Activated B cell treated with CpG ODN at 0.5 μM for 24 hours (primary cell): ENCODE measurements at regions not wholly inside any gene's neighbourhood (a gene's known extent, or its start where the extent isn't known, plus 50 kb on each side); places are given as distances from the start of the nearest gene placed in this dataset.

Experiments
- ATAC-seq: fragments of 200-7000 bp; cut with Tn5 transposase; one replicate; pipeline ENCODE4 v1.10.0; 2021; ENCODE audit warnings: low read depth, mild to moderate bottlenecking, moderate library complexity
- CTCF ChIA-PET: fragments of 350-600 bp; sonication (Branson Sonifier 250); formaldehyde crosslinking; loops from one replicate; lab custom pipeline; 2021; ENCODE audit warnings: antibody characterized with exemption; lab: Charles Lee
- POLR2A ChIA-PET: fragments of 350-600 bp; sonication (Branson Sonifier 250); formaldehyde crosslinking; loops from one replicate; lab custom pipeline; 2021; ENCODE audit warnings: antibody characterized with exemption; lab: Charles Lee
- DNase-seq: peaks from one replicate; pipeline ENCODE4 v3.0.0; 2022
- H3K27ac Mint-ChIP-seq: one replicate; pipeline ENCODE4 v1.8.0; 2020; ENCODE audit warnings: mixed read lengths
- H3K27me3 Mint-ChIP-seq: one replicate; pipeline ENCODE4 v1.8.0; 2021; ENCODE audit warnings: mixed read lengths
- H3K36me3 Mint-ChIP-seq: one replicate; pipeline ENCODE4 v1.8.0; 2021; ENCODE audit warnings: low read depth, mixed read lengths
- H3K4me1 Mint-ChIP-seq: one replicate; pipeline ENCODE4 v1.8.0; 2021; ENCODE audit warnings: mixed read lengths
- H3K4me3 Mint-ChIP-seq: one replicate; pipeline ENCODE4 v1.8.0; 2020; ENCODE audit warnings: mild to moderate bottlenecking, mixed read lengths
- H3K9me3 Mint-ChIP-seq: one replicate; pipeline ENCODE4 v1.8.0; 2020; ENCODE audit warnings: mixed read lengths
- CTCF ChIP-seq: fragments of 200-600 bp; IDR thresholded peaks from one replicate; pipeline ENCODE4 v1.8.0; 2022; ENCODE audit warnings: antibody characterized with exemption, mild to moderate bottlenecking
- intact Hi-C: fragments of 100-400 bp; cut with micrococcal nuclease; formaldehyde crosslinking; loops from one replicate; pipeline ENCODE4 v1.15.1; 2024

DNA sequence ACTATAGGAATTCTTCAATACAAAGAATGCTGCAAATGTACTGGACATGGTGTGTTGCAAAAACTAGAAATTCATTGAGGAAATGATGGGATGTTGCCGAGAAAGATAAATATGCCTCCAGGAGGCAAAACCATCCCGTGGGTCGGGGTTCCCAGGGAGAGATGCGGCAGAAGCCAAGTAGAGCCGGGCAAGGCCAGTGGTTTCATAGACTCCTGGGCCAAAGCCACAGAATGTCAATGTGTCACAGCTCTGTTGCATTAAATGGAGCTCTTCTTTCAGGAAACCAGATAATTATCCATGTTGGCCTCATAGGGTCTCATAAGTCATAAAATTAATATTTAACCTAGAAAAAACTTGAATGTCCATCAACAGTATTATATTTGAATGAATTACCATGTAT lies 419.5 kb upstream of the CDH10 start:
- H3K27me3 Mint-ChIP-seq: no peaks in the 10 kb centered on the region
- ATAC-seq (no peak), DNase-seq (no peak)
- peaks cover 5% of the 10 kb centered on the region for H3K9me3 Mint-ChIP-seq
- TF ChIP-seq CTCF: no peak
- POLR2A ChIA-PET: no interaction called here
- H3K4me3 Mint-ChIP-seq: no peak overlapping the region
- intact Hi-C loops: no loop called here
- H3K4me1 Mint-ChIP-seq: no peaks in the 10 kb centered on the region
- no peaks in the 10 kb centered on the region for H3K36me3 Mint-ChIP-seq
- H3K27ac Mint-ChIP-seq: no peak overlapping the region
- CTCF ChIA-PET: no interaction called here

DNA sequence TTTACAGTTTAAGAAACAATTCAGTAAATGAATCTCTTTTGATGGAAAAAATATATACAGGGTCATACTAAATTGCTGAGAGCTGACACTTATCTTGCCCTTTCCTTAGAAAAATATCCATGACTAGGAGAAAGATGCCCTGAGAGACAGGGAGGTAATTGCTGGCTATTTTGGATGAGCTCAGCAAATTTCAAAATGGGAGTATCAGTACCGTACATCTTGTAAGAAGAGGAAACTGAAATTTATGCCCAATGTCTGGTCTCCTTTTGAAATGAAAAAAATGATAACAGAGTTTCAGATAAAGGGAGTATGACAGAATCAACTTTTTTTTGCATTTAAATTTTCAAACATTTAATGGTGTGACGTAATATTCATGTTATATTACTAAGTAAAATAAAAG lies 415.8 kb upstream of the CDH10 start:
- H3K4me1 Mint-ChIP-seq: no peaks in the 10 kb centered on the region
- H3K27me3 Mint-ChIP-seq: no peaks in the 10 kb centered on the region
- peaks cover 7% of the 10 kb centered on the region for H3K9me3 Mint-ChIP-seq
- DNase-seq (no peak), ATAC-seq (no peak)
- CTCF ChIA-PET: no interaction called here
- TF ChIP-seq CTCF: no peak
- no peak overlapping the region for H3K4me3 Mint-ChIP-seq
- H3K36me3 Mint-ChIP-seq: no peaks in the 10 kb centered on the region
- intact Hi-C loops: no loop called here
- POLR2A ChIA-PET: no interaction called here
- H3K27ac Mint-ChIP-seq: no peak overlapping the region

GRCh38 chr5:25056836-25057235 lies 412.1 kb upstream of the CDH10 start:
- Mint-ChIP-seq H3K27me3 (no peaks in the 10 kb centered on the region), H3K4me3 (no peak overlapping the region), H3K27ac (no peak overlapping the region), H3K9me3 (peaks cover 10% of the 10 kb centered on the region), H3K36me3 (no peaks in the 10 kb centered on the region), H3K4me1 (no peaks in the 10 kb centered on the region)
- TF ChIP-seq CTCF: no peak
- ChIA-PET CTCF (no interaction called here), POLR2A (no interaction called here)
- intact Hi-C loops: no loop called here
- ATAC-seq (no peak), DNase-seq (no peak)

- intact Hi-C loops: no loop called here
- POLR2A ChIA-PET: no interaction called here
- Mint-ChIP-seq H3K27ac (no peak overlapping the region), H3K36me3 (no peaks in the 10 kb centered on the region), H3K27me3 (no peaks in the 10 kb centered on the region), H3K9me3 (peaks cover 18% of the 10 kb centered on the region), H3K4me1 (no peaks in the 10 kb centered on the region), H3K4me3 (no peak overlapping the region)
- ATAC-seq: no peak
- TF ChIP-seq CTCF: no peak
- DNase-seq: no peak
- CTCF ChIA-PET: no interaction called here
These were observed 388.9 kb upstream of the CDH10 start for GRCh38 chr5:25033658-25034057.

- intact Hi-C loops: no loop called here
- Mint-ChIP-seq H3K36me3 (no peaks in the 10 kb centered on the region), H3K4me3 (no peak overlapping the region)
These were observed 384.2 kb upstream of the CDH10 start for GRCh38 chr5:25029004-25029403.

More at GRCh38 chr5:25029004-25029403, 384.2 kb upstream of the CDH10 start:
- Mint-ChIP-seq H3K27me3 (no peaks in the 10 kb centered on the region), H3K9me3 (peaks cover 32% of the 10 kb centered on the region), H3K4me1 (no peaks in the 10 kb centered on the region), H3K27ac (no peak overlapping the region)
- DNase-seq (no peak), ATAC-seq (no peak)
- POLR2A ChIA-PET: no interaction called here
- CTCF ChIA-PET: no interaction called here
- no peak for TF ChIP-seq CTCF
